SK-N-SH (cell line): ENCODE measurements at regions not wholly inside any gene's neighbourhood (a gene's known extent, or its start where the extent isn't known, plus 50 kb on each side); places are given as distances from the start of the nearest gene placed in this dataset.

Experiments used
- CTCF ChIA-PET: fragments of 300-600, 350-600 bp; formaldehyde crosslinking; extraction: SDS; loops from one replicate; lab custom pipeline; 2021; lab: Yijun Ruan, JAX
- POLR2A ChIA-PET: fragments of 350-600 bp; sonication (Branson Sonifier 250); formaldehyde crosslinking; extraction: SDS; loops from one replicate; lab custom pipeline; 2020; ENCODE audit warnings: antibody characterized with exemption, inconsistent platforms; lab: Yijun Ruan, JAX
- DNase-seq: peaks from one replicate; pipeline ENCODE4 v3.0.0; 2012
- H2AFZ ChIP-seq: fragments of 200-600 bp; sonication (generic); 2 replicates; pipeline ENCODE4 v1.8.1; 2016; ENCODE audit warnings: antibody characterized with exemption, mild to moderate bottlenecking, low read depth
- H3F3A ChIP-seq: fragments of 200-600 bp; sonication (generic); replicated peaks from 2 replicates; pipeline ENCODE3; 2016; ENCODE audit warnings: antibody characterized with exemption, mild to moderate bottlenecking; ENCODE audit not compliant: insufficient read depth
- H3K27ac ChIP-seq, 2 experiments: fragments of 200-500 bp in 1 of 2; fragments of 200-600 bp in 1 of 2; sonication (Bioruptor generic) in 1 of 2; sonication (generic), shearing (Covaris generic) in 1 of 2; 2 replicates each; pipeline versions ENCODE4 v1.5.1 to v1.6.1; 2014 to 2016; ENCODE audit warnings: low read depth in 2 of 2, inconsistent platforms in 1 of 2, low read length in 1 of 2, mild to moderate bottlenecking in 1 of 2, mixed read lengths in 1 of 2
- H3K27me3 ChIP-seq: fragments of 200-600 bp; sonication (generic), shearing (Covaris generic); 2 replicates; pipeline ENCODE4 v1.6.1; 2016; ENCODE audit warnings: mixed run types; ENCODE audit not compliant: insufficient read depth
- H3K36me3 ChIP-seq, 2 experiments: fragments of 200-500 bp in 1 of 2; fragments of 200-600 bp in 1 of 2; sonication (Bioruptor generic) in 1 of 2; sonication (generic) in 1 of 2; replicated peaks in 1 of 2; 2 replicates each; pipeline versions ENCODE3 to v1.5.1; 2014 to 2016; ENCODE audit warnings: low read length in 1 of 2, mild to moderate bottlenecking in 1 of 2; ENCODE audit not compliant: insufficient read depth in 2 of 2, control insufficient read depth in 1 of 2
- H3K4me1 ChIP-seq, 2 experiments: fragments of 200-500 bp in 1 of 2; fragments of 200-600 bp in 1 of 2; sonication (Bioruptor generic) in 1 of 2; sonication (generic), shearing (Covaris generic) in 1 of 2; 2 replicates each; pipeline versions ENCODE4 v1.5.1 to v1.6.1; 2014 to 2016; ENCODE audit warnings: low read depth in 1 of 2, low read length in 1 of 2, mixed run types in 1 of 2; ENCODE audit not compliant: insufficient read depth in 2 of 2, control insufficient read depth in 1 of 2
- H3K4me2 ChIP-seq: fragments of 200-600 bp; sonication (generic), shearing (Covaris generic); 2 replicates; pipeline ENCODE4 v1.6.1; 2017; ENCODE audit warnings: mixed run types
- H3K4me3 ChIP-seq, 2 experiments: fragments of 200-500 bp in 1 of 2; fragments of 200-600 bp in 1 of 2; sonication (Bioruptor generic) in 1 of 2; sonication (generic), shearing (Covaris generic) in 1 of 2; 2 replicates each; pipeline versions ENCODE4 v1.5.1 to v1.8.1; 2014 to 2016; ENCODE audit warnings: low read depth in 2 of 2, inconsistent platforms in 1 of 2, low read length in 1 of 2, mild to moderate bottlenecking in 1 of 2, mixed read lengths in 1 of 2, moderate library complexity in 1 of 2
- H3K79me2 ChIP-seq: fragments of 200-600 bp; sonication (generic); 2 replicates; pipeline ENCODE4 v1.8.1; 2017; ENCODE audit warnings: mild to moderate bottlenecking; ENCODE audit not compliant: insufficient read depth
- H3K9ac ChIP-seq: fragments of 200-600 bp; sonication (generic); 2 replicates; pipeline ENCODE4 v1.6.1; 2017; ENCODE audit warnings: mixed run types
- H3K9me2 ChIP-seq: fragments of 200-600 bp; sonication (generic); 2 replicates; pipeline ENCODE4 v1.6.1; 2017; ENCODE audit warnings: mixed run types
- H3K9me3 ChIP-seq: fragments of 200-600 bp; sonication (generic); 2 replicates; pipeline ENCODE4 v1.6.1; 2017; ENCODE audit warnings: mixed run types, mild to moderate bottlenecking, moderate library complexity
- H4K20me1 ChIP-seq: fragments of 200-600 bp; sonication (generic); 2 replicates; pipeline ENCODE4 v1.6.1; 2017; ENCODE audit warnings: mild to moderate bottlenecking, mixed run types; ENCODE audit not compliant: insufficient read depth
- CHD2 ChIP-seq: fragments of 150-350 bp; IDR thresholded peaks from 2 replicates; pipeline ENCODE4 v1.6.1; 2018; ENCODE audit warnings: low read length; ENCODE audit not compliant: partially characterized antibody
- EZH2phosphoT487 ChIP-seq: fragments of 200-600 bp; sonication (generic); IDR thresholded peaks from 2 replicates; pipeline ENCODE4 v1.6.1; 2017; ENCODE audit warnings: low read depth, mixed run types, mild to moderate bottlenecking, antibody characterized with exemption, moderate library complexity, borderline replicate concordance
- FOSL2 ChIP-seq: IDR thresholded peaks from 2 replicates; pipeline ENCODE4 v1.4.0; 2012; ENCODE audit warnings: low read depth, mild to moderate bottlenecking, moderate library complexity, borderline replicate concordance
- GABPA ChIP-seq: IDR thresholded peaks from 2 replicates; pipeline ENCODE4 v1.4.0; 2012; ENCODE audit warnings: low read depth, mild to moderate bottlenecking
- GATA2 ChIP-seq: sonication (generic); formaldehyde crosslinking; IDR thresholded peaks from 2 replicates; pipeline ENCODE4 v1.5.0; 2020; ENCODE audit warnings: mild to moderate bottlenecking, missing genetic modification reagents
- IRF3 ChIP-seq: fragments of 150-350 bp; IDR thresholded peaks from 2 replicates; pipeline ENCODE4 v1.6.1; 2016; ENCODE audit warnings: mild to moderate bottlenecking, low read depth, low read length
- JUND ChIP-seq: IDR thresholded peaks from 2 replicates; pipeline ENCODE4 v1.4.0; 2012
- MEF2A ChIP-seq: IDR thresholded peaks from 2 replicates; pipeline ENCODE4 v1.4.0; 2012; ENCODE audit warnings: low read depth, borderline replicate concordance
- NFIC ChIP-seq: IDR thresholded peaks from 2 replicates; pipeline ENCODE4 v1.4.0; 2012; ENCODE audit warnings: borderline replicate concordance
- NRF1 ChIP-seq: IDR thresholded peaks from 2 replicates; pipeline ENCODE4 v1.6.1; 2012; ENCODE audit warnings: low read depth, mild to moderate bottlenecking, low read length
- RCOR1 ChIP-seq: fragments of 150-350 bp; IDR thresholded peaks from 2 replicates; pipeline ENCODE4 v1.6.1; 2017; ENCODE audit warnings: antibody characterized with exemption, low read length
- RXRA ChIP-seq: IDR thresholded peaks from 2 replicates; pipeline ENCODE4 v1.4.0; 2012; ENCODE audit warnings: low read depth, mild to moderate bottlenecking, borderline replicate concordance
- WGBS: methylation state at CpG from one replicate; pipeline ENCODE4 v1.1.6; 2017; ENCODE audit warnings: low lambda C conversion rate; 5-methylcytosine and 5-hydroxymethylcytosine counted together
- TF ChIP-seq, protein P1 (sequence below): IDR thresholded peaks from 2 replicates; pipeline ENCODE4; 2012

DNA sequence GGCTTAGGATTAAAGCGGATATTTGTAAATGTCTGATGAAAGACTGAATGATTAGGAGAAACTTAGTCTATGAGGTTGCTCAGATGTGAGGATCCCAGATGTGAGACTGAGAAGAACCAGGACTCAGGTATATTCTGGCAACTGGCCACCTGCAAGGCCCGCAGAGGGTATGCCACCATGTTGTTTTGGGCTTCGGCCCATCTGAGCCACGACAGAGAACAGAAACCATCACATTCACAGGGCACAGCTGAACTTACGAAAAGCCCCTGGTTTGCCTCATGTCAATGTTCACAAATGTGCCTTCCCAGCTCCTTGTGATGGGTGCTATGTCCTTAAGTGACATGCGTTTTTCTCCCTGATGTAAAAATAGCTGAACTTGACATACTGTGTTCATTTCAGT lies 412.5 kb upstream of the RORA start:
- ChIA-PET CTCF (interaction anchor here (0.7 to 7.6 kb wide), 2 partner anchors 20 to 193 kb away, joined by 3 to 44 read pairs; no protein-coding TSS in a partner anchor), POLR2A (no interaction called here)
- H3K27ac ChIP-seq, result no peak overlapping the region
- WGBS, result 69% methylated on average over 6 of the region's 6 CpGs
- no peak overlapping the region for H3K4me2 ChIP-seq
- no peak overlapping the region for H3K4me3 ChIP-seq
- H3K27me3 ChIP-seq, result no peaks in the 10 kb centered on the region; the same call in 1 of the 2 replicates
- H3K9me3 ChIP-seq, result no peaks in the 10 kb centered on the region
- DNase-seq, result no peak
- H3K79me2 ChIP-seq, result no peaks in the 10 kb centered on the region
- no peaks in the 10 kb centered on the region for H4K20me1 ChIP-seq
- no peak overlapping the region for H2AFZ ChIP-seq
- no peaks in the 10 kb centered on the region for H3K9me2 ChIP-seq
- no peaks in the 10 kb centered on the region for H3K36me3 ChIP-seq
- H3F3A ChIP-seq, result no peaks in the 10 kb centered on the region
- TF ChIP-seq RCOR1, result no peak
- TF ChIP-seq, protein P1, sequence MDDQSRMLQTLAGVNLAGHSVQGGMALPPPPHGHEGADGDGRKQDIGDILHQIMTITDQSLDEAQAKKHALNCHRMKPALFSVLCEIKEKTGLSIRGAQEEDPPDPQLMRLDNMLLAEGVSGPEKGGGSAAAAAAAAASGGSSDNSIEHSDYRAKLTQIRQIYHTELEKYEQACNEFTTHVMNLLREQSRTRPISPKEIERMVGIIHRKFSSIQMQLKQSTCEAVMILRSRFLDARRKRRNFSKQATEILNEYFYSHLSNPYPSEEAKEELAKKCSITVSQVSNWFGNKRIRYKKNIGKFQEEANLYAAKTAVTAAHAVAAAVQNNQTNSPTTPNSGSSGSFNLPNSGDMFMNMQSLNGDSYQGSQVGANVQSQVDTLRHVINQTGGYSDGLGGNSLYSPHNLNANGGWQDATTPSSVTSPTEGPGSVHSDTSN, result no peak
- no peak for TF ChIP-seq NFIC
- no peak for TF ChIP-seq GABPA
- TF ChIP-seq NRF1, result no peak
- no peak for TF ChIP-seq JUND
- TF ChIP-seq FOSL2, result no peak
- no peak for TF ChIP-seq EZH2phosphoT487
- no peak for TF ChIP-seq CHD2
- TF ChIP-seq MEF2A, result no peak
- no peak overlapping the region for H3K9ac ChIP-seq
- H3K4me1 ChIP-seq, result no peaks in the 10 kb centered on the region; a peak in 1 of 4 replicates

GRCh38 chr15:61640756-61641155 lies 411.7 kb upstream of the RORA start:
- no peak overlapping the region for H3K4me3 ChIP-seq
- ChIA-PET POLR2A (no interaction called here), CTCF (interaction anchor here (7.6 kb wide), 1 partner anchor 194 kb away, joined by 44 read pairs; no protein-coding TSS in a partner anchor)

More at GRCh38 chr15:61640756-61641155, 411.7 kb upstream of the RORA start:
- Histone ChIP-seq H3K9ac (no peak overlapping the region), H3K4me2 (no peak overlapping the region), H3K4me1 (no peaks in the 10 kb centered on the region; a peak in 1 of 4 replicates), H3K27ac (no peak overlapping the region), H3K9me3 (no peaks in the 10 kb centered on the region), H4K20me1 (no peaks in the 10 kb centered on the region), H3K36me3 (no peaks in the 10 kb centered on the region), H3K9me2 (no peaks in the 10 kb centered on the region), H3K79me2 (no peaks in the 10 kb centered on the region), H2AFZ (no peak overlapping the region), H3K27me3 (no peaks in the 10 kb centered on the region; the same call in 1 of the 2 replicates), H3F3A (no peaks in the 10 kb centered on the region)
- no peak for TF ChIP-seq RXRA
- no peak for TF ChIP-seq GATA2 (CRISPR knock-in tag)
- TF ChIP-seq, protein P1, result no peak
- TF ChIP-seq IRF3, result no peak
- TF ChIP-seq GABPA, result no peak
- TF ChIP-seq RCOR1, result no peak
- no peak for DNase-seq
